K562 (cell line): ENCODE measurements at regions not wholly inside any gene's neighbourhood (a gene's known extent, or its start where the extent isn't known, plus 50 kb on each side); places are given as distances from the start of the nearest gene placed in this dataset.

Source experiments
- ATAC-seq: fragments of 200-7000 bp; cut with Tn5 transposase; 3 replicates; pipeline ENCODE4 v1.9.1; 2020; ENCODE audit warnings: moderate library complexity
- BruUV-seq: library from RNA; stranded (reverse); fragments of 400-500 nt; replicated peaks from 2 replicates; lab custom pipeline; 2021; lab: Mats Ljungman, UMichigan
- CTCF ChIA-PET: fragments of 300-600 bp; formaldehyde crosslinking; extraction: SDS; loops from one replicate; lab custom pipeline; 2021; ENCODE audit warnings: low intra/inter-chr PET ratio; lab: Yijun Ruan, JAX
- POLR2A ChIA-PET: fragments of 300-600, 350-650 bp; sonication (Branson Sonifier 250); formaldehyde crosslinking; extraction: SDS; loops from one replicate; lab custom pipeline; 2021; ENCODE audit warnings: antibody characterized with exemption, inconsistent platforms; lab: Yijun Ruan, JAX
- DNase-seq, 4 experiments: peaks; one replicate each; pipeline versions ENCODE4 v3.0.0 to v3.0.0-alpha.2; 2011 to 2018; ENCODE audit warnings: low spot score in 3 of 4, mixed read lengths in 3 of 4; ENCODE audit errors: extremely low read depth in 1 of 4
- FAIRE-seq: peaks from 2 replicates; lab custom pipeline; 2011; peaks lifted over from hg19 to GRCh38; lab: Jason Lieb, UNC
- H2AFZ ChIP-seq: 2 replicates; pipeline ENCODE4 v1.6.0; 2011; ENCODE audit warnings: low read depth, low read length, control low read depth, inconsistent platforms
- H3K27ac ChIP-seq: fragments of 200-600 bp; 3 replicates; pipeline ENCODE4 v1.8.0; 2011; ENCODE audit warnings: low read depth, mild to moderate bottlenecking, control low read depth, inconsistent platforms, low read length, moderate library complexity, mixed read lengths; ENCODE audit errors: extremely low read depth
- H3K27me3 ChIP-seq, 2 experiments: fragments of 300-600 bp in 1 of 2; 2 replicates in 1 of 2; 3 replicates in 1 of 2; pipeline versions ENCODE4 v1.6.0 to v1.8.0; 2011; ENCODE audit warnings: inconsistent platforms in 2 of 2, low read length in 2 of 2, mild to moderate bottlenecking in 1 of 2, mixed read lengths in 1 of 2, moderate library complexity in 1 of 2; ENCODE audit not compliant: control insufficient read depth in 2 of 2, insufficient read depth in 2 of 2
- H3K36me3 ChIP-seq: fragments of 300-600 bp; 3 replicates; pipeline ENCODE4 v1.8.0; 2011; ENCODE audit warnings: mild to moderate bottlenecking, low read length, inconsistent platforms; ENCODE audit not compliant: control insufficient read depth, insufficient read depth
- H3K4me1 ChIP-seq, 2 experiments: fragments of 200-600 bp in 1 of 2; replicated peaks in 1 of 2; 2 replicates in 1 of 2; 3 replicates in 1 of 2; pipeline versions ENCODE4 v1.5.1 to v1.8.0; 2011; ENCODE audit warnings: inconsistent platforms in 2 of 2, low read length in 2 of 2, mild to moderate bottlenecking in 1 of 2, mixed read lengths in 1 of 2, moderate library complexity in 1 of 2; ENCODE audit not compliant: control insufficient read depth in 2 of 2, insufficient read depth in 2 of 2
- H3K4me2 ChIP-seq: 2 replicates; pipeline ENCODE4 v1.6.1; 2011; ENCODE audit warnings: low read length, control low read depth, inconsistent platforms, mixed read lengths; ENCODE audit not compliant: insufficient read depth
- H3K4me3 ChIP-seq: fragments of 200-600 bp; sonication (generic), shearing (Covaris generic); 2 replicates; pipeline ENCODE4 v1.5.1; 2016; ENCODE audit warnings: control low read depth, inconsistent platforms
- H3K79me2 ChIP-seq: fragments of 200-600 bp; 3 replicates; pipeline ENCODE4 v1.8.0; 2011; ENCODE audit warnings: low read length, inconsistent platforms; ENCODE audit not compliant: control insufficient read depth, insufficient read depth
- H3K9ac ChIP-seq, 2 experiments: 2 replicates each; pipeline versions ENCODE4 v1.6.0 to v1.6.1; 2011; ENCODE audit warnings: low read depth in 2 of 2, low read length in 2 of 2, control low read depth in 1 of 2, inconsistent platforms in 1 of 2, mild to moderate bottlenecking in 1 of 2, mixed read lengths in 1 of 2; ENCODE audit not compliant: insufficient read depth in 1 of 2
- H3K9me1 ChIP-seq: one replicate; pipeline ENCODE4 v1.6.0; 2011; ENCODE audit warnings: inconsistent platforms, mild to moderate bottlenecking, low read length, moderate library complexity; ENCODE audit not compliant: control insufficient read depth, insufficient read depth
- H3K9me3 ChIP-seq: replicated peaks from 2 replicates; pipeline ENCODE4 v1.5.1; 2011; ENCODE audit warnings: low read depth, low read length, inconsistent platforms; ENCODE audit not compliant: control insufficient read depth, insufficient read depth
- H4K20me1 ChIP-seq: replicated peaks from 2 replicates; pipeline ENCODE4 v1.6.1; 2011; ENCODE audit warnings: low read length, inconsistent platforms, mixed read lengths; ENCODE audit not compliant: control insufficient read depth, insufficient read depth
- BDP1 ChIP-seq: IDR thresholded peaks from 3 replicates; pipeline ENCODE4 v1.6.1; 2011; ENCODE audit not compliant: insufficient read length, insufficient read depth
- CREBBP ChIP-seq: IDR thresholded peaks from one replicate; pipeline ENCODE4 v1.6.1; 2012; ENCODE audit warnings: low read depth, mild to moderate bottlenecking, control low read depth, inconsistent platforms, low read length
- CSDE1 ChIP-seq, 2 experiments: fragments of 450-650 bp; IDR thresholded peaks; 2 replicates each; pipeline ENCODE4 v1.6.1; 2016; ENCODE audit warnings: mild to moderate bottlenecking in 1 of 2
- FOXK1 ChIP-seq: sonication (generic); formaldehyde crosslinking; IDR thresholded peaks from 2 replicates; pipeline ENCODE4 v1.8.0; 2022; ENCODE audit warnings: missing genetic modification reagents, mild to moderate bottlenecking, borderline replicate concordance
- HNRNPH1 ChIP-seq: fragments of 200-400 bp; formaldehyde crosslinking; optimal IDR thresholded peaks from 2 replicates; pipeline ENCODE3; 2017; ENCODE audit warnings: low read depth, mild to moderate bottlenecking, low read length, moderate library complexity
- MBD1 ChIP-seq: fragments of 250-450 bp; sonication (Bioruptor Pico); IDR thresholded peaks from 2 replicates; pipeline ENCODE4 v1.8.0; 2022; ENCODE audit warnings: inconsistent platforms
- MCM5 ChIP-seq: fragments of 450-650 bp; IDR thresholded peaks from 2 replicates; pipeline ENCODE4 v1.6.1; 2016; ENCODE audit warnings: low read depth
- SIRT6 ChIP-seq: IDR thresholded peaks from one replicate; pipeline ENCODE4 v1.6.1; 2012; ENCODE audit warnings: low read depth, mild to moderate bottlenecking, control low read depth, inconsistent platforms, low read length, moderate library complexity
- TBP ChIP-seq: optimal IDR thresholded peaks from 2 replicates; pipeline ENCODE3; 2011; ENCODE audit warnings: low read depth, low read length, improper control_type of control experiment
- whole genome bisulfite sequencing: fragments of 100-300 bp; shearing (Covaris generic); methylation state at CpG from one replicate; pipeline ENCODE4 v1.1.6; 2016; ENCODE audit warnings: low coverage, mixed read lengths; ENCODE audit not compliant: insufficient coverage; ENCODE audit errors: missing lambda C conversion rate; 5-methylcytosine and 5-hydroxymethylcytosine counted together
- in situ Hi-C: fragments of 300-500 bp; cut with MboI; formaldehyde crosslinking; loops from 4 replicates; pipeline ENCODE4 v1.15.0; 2018; ENCODE audit warnings: inconsistent platforms, mixed read lengths
- intact Hi-C: fragments of 100-400 bp; cut with micrococcal nuclease; formaldehyde crosslinking; loops from 2 replicates; pipeline ENCODE4 v1.14.2; 2022
- TF ChIP-seq, protein P1 (sequence below): fragments of 250-450 bp; sonication (Bioruptor Pico); IDR thresholded peaks from 2 replicates; pipeline ENCODE4 v1.5.0; 2021
- TF ChIP-seq, protein P2 (sequence below): IDR thresholded peaks from 3 replicates; pipeline ENCODE4 v1.6.1; 2011; ENCODE audit warnings: borderline replicate concordance, mild to moderate bottlenecking; ENCODE audit not compliant: insufficient read length, insufficient read depth
- TF ChIP-seq, protein P3 (sequence below): sonication (generic); formaldehyde crosslinking; IDR thresholded peaks from 2 replicates; pipeline ENCODE4 v1.8.0; 2023; ENCODE audit warnings: mild to moderate bottlenecking, missing genetic modification reagents
- TF ChIP-seq, protein P4 (sequence below): fragments of 250-450 bp; sonication (Bioruptor Pico); IDR thresholded peaks from 2 replicates; pipeline ENCODE4 v1.5.0; 2020; ENCODE audit warnings: mild to moderate bottlenecking, borderline replicate concordance

GRCh38 chr5:67857502-67857901 is 358.1 kb upstream of the PIK3R1 start:
- ATAC-seq, result no peak
- no TSS peak for BruUV-seq
- no peak for FAIRE-seq
- no peaks in the 10 kb centered on the region; a peak in 1 of 5 replicates for H3K27me3 ChIP-seq
- no peak overlapping the region for H2AFZ ChIP-seq
- H3K9ac ChIP-seq, result no peak overlapping the region
- H3K36me3 ChIP-seq, result no peaks in the 10 kb centered on the region
- H3K9me1 ChIP-seq, result no peaks in the 10 kb centered on the region
- H3K4me2 ChIP-seq, result no peak overlapping the region
- no peaks in the 10 kb centered on the region for H3K9me3 ChIP-seq
- H4K20me1 ChIP-seq, result no peaks in the 10 kb centered on the region
- CTCF ChIA-PET, result no interaction called here
- no peaks in the 10 kb centered on the region for H3K4me1 ChIP-seq
- intact Hi-C loops, result no loop called here
- H3K79me2 ChIP-seq, result no peaks in the 10 kb centered on the region
- in situ Hi-C loops, result no loop called here
- DNase-seq, result no peak
- no peak overlapping the region for H3K4me3 ChIP-seq
- no peak overlapping the region for H3K27ac ChIP-seq
- POLR2A ChIA-PET, result no interaction called here
- WGBS, result 0% methylated on average over 1 of the region's 1 CpG
- no peak for TF ChIP-seq BDP1
- no peak for TF ChIP-seq HNRNPH1
- TF ChIP-seq FOXK1 (CRISPR knock-in tag), result no peak
- no peak for TF ChIP-seq SIRT6
- TF ChIP-seq CSDE1 (IDR thresholded peaks at IDR 0.05), result no peak
- no peak for TF ChIP-seq TBP
- TF ChIP-seq, protein P1, sequence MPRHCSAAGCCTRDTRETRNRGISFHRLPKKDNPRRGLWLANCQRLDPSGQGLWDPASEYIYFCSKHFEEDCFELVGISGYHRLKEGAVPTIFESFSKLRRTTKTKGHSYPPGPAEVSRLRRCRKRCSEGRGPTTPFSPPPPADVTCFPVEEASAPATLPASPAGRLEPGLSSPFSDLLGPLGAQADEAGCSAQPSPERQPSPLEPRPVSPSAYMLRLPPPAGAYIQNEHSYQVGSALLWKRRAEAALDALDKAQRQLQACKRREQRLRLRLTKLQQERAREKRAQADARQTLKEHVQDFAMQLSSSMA, result no peak
- no peak for TF ChIP-seq MCM5
- TF ChIP-seq, protein P2, sequence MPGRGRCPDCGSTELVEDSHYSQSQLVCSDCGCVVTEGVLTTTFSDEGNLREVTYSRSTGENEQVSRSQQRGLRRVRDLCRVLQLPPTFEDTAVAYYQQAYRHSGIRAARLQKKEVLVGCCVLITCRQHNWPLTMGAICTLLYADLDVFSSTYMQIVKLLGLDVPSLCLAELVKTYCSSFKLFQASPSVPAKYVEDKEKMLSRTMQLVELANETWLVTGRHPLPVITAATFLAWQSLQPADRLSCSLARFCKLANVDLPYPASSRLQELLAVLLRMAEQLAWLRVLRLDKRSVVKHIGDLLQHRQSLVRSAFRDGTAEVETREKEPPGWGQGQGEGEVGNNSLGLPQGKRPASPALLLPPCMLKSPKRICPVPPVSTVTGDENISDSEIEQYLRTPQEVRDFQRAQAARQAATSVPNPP, result no peak
- no peak for TF ChIP-seq CREBBP
- TF ChIP-seq, protein P3, sequence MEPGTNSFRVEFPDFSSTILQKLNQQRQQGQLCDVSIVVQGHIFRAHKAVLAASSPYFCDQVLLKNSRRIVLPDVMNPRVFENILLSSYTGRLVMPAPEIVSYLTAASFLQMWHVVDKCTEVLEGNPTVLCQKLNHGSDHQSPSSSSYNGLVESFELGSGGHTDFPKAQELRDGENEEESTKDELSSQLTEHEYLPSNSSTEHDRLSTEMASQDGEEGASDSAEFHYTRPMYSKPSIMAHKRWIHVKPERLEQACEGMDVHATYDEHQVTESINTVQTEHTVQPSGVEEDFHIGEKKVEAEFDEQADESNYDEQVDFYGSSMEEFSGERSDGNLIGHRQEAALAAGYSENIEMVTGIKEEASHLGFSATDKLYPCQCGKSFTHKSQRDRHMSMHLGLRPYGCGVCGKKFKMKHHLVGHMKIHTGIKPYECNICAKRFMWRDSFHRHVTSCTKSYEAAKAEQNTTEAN (CRISPR knock-in tag), result no peak
- TF ChIP-seq, protein P4, sequence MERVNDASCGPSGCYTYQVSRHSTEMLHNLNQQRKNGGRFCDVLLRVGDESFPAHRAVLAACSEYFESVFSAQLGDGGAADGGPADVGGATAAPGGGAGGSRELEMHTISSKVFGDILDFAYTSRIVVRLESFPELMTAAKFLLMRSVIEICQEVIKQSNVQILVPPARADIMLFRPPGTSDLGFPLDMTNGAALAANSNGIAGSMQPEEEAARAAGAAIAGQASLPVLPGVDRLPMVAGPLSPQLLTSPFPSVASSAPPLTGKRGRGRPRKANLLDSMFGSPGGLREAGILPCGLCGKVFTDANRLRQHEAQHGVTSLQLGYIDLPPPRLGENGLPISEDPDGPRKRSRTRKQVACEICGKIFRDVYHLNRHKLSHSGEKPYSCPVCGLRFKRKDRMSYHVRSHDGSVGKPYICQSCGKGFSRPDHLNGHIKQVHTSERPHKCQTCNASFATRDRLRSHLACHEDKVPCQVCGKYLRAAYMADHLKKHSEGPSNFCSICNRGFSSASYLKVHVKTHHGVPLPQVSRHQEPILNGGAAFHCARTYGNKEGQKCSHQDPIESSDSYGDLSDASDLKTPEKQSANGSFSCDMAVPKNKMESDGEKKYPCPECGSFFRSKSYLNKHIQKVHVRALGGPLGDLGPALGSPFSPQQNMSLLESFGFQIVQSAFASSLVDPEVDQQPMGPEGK (CRISPR knock-in tag), result no peak
- no peak for TF ChIP-seq MBD1 (CRISPR knock-in tag)
